Mesothelial cell of epicardium (in vitro differentiated cells): ENCODE measurements at regions not wholly inside any gene's neighbourhood (a gene's known extent, or its start where the extent isn't known, plus 50 kb on each side); places are given as distances from the start of the nearest gene placed in this dataset.
"Not testable (repeated sequence)": the region's sequence is repeated elsewhere in the genome, so short reads cannot be mapped to it uniquely, and the experiment has no call there.

ENCODE experiments used
- DNase-seq, 2 experiments: peaks; one replicate each; pipeline ENCODE4 v3.0.0; 2021; ENCODE audit warnings: low spot score in 2 of 2; ENCODE audit not compliant: unreplicated experiment in 2 of 2
- H3K27ac Mint-ChIP-seq: 2 replicates; pipeline ENCODE4 v1.8.0; 2021; ENCODE audit warnings: mixed read lengths
- H3K27me3 Mint-ChIP-seq: 2 replicates; pipeline ENCODE4 v1.8.0; 2021; ENCODE audit warnings: low read depth, mixed read lengths
- H3K36me3 Mint-ChIP-seq: 2 replicates; pipeline ENCODE4 v1.8.0; 2021; ENCODE audit warnings: mixed read lengths
- H3K4me1 Mint-ChIP-seq: 2 replicates; pipeline ENCODE4 v1.8.0; 2021; ENCODE audit warnings: mixed read lengths
- H3K4me3 Mint-ChIP-seq: 2 replicates; pipeline ENCODE4 v1.8.0; 2021; ENCODE audit warnings: mild to moderate bottlenecking, moderate library complexity, mixed read lengths
- H3K9me3 Mint-ChIP-seq: 2 replicates; pipeline ENCODE4 v1.8.0; 2021; ENCODE audit warnings: mixed read lengths
- CTCF ChIP-seq: fragments of 200-600 bp; sonication (generic); IDR thresholded peaks from one replicate; pipeline ENCODE4 v1.5.0; 2021; ENCODE audit warnings: antibody characterized with exemption; ENCODE audit not compliant: unreplicated experiment

- Mint-ChIP-seq H3K4me1 (peaks cover 5% of the 10 kb centered on the region), H3K4me3 (no peak overlapping the region), H3K9me3 (peaks cover 16% of the 10 kb centered on the region), H3K27me3 (no peaks in the 10 kb centered on the region), H3K36me3 (no peaks in the 10 kb centered on the region), H3K27ac (no peak overlapping the region)
- no peak for TF ChIP-seq CTCF
- no peak for DNase-seq
These were observed 165.5 kb upstream of the NFIA start for GRCh38 chr1:60916906-60917305.

GRCh38 chr1:60916199-60916598, 166.2 kb upstream of the NFIA start:
- Mint-ChIP-seq H3K27me3 (no peaks in the 10 kb centered on the region), H3K27ac (no peak overlapping the region), H3K36me3 (no peaks in the 10 kb centered on the region), H3K4me3 (no peak overlapping the region), H3K4me1 (peaks cover 5% of the 10 kb centered on the region), H3K9me3 (peaks cover 16% of the 10 kb centered on the region)
- no peak for TF ChIP-seq CTCF
- no peak for DNase-seq

- H3K36me3 Mint-ChIP-seq: no peaks in the 10 kb centered on the region
These were observed 166.9 kb upstream of the NFIA start for GRCh38 chr1:60915441-60915840.

GRCh38 chr1:60914982-60915381, 167.4 kb upstream of the NFIA start:
- Mint-ChIP-seq H3K27ac (no peak overlapping the region), H3K36me3 (no peaks in the 10 kb centered on the region), H3K27me3 (no peaks in the 10 kb centered on the region), H3K9me3 (peaks cover 16% of the 10 kb centered on the region), H3K4me1 (no peaks in the 10 kb centered on the region), H3K4me3 (no peak overlapping the region)
- no peak for DNase-seq
- TF ChIP-seq CTCF: no peak

More at GRCh38 chr1:60915441-60915840, 166.9 kb upstream of the NFIA start:
- DNase-seq: no peak
- peaks cover 16% of the 10 kb centered on the region for H3K9me3 Mint-ChIP-seq
- H3K27me3 Mint-ChIP-seq: no peaks in the 10 kb centered on the region
- H3K4me3 Mint-ChIP-seq: no peak overlapping the region
- no peaks in the 10 kb centered on the region for H3K4me1 Mint-ChIP-seq
- TF ChIP-seq CTCF: no peak
- no peak overlapping the region for H3K27ac Mint-ChIP-seq

- not testable (repeated sequence) for H3K4me1 Mint-ChIP-seq, H3K4me3 Mint-ChIP-seq, DNase-seq, H3K27me3 Mint-ChIP-seq, H3K36me3 Mint-ChIP-seq, H3K27ac Mint-ChIP-seq
- peaks cover 16% of the 10 kb centered on the region for H3K9me3 Mint-ChIP-seq
These were observed 168.7 kb upstream of the NFIA start for GRCh38 chr1:60913708-60914107.

GRCh38 chr1:60913039-60913438, 169.3 kb upstream of the NFIA start:
- no peak for DNase-seq
- H3K9me3 Mint-ChIP-seq: peaks cover 16% of the 10 kb centered on the region
- TF ChIP-seq CTCF: no peak
- no peak overlapping the region for H3K4me3 Mint-ChIP-seq
- H3K4me1 Mint-ChIP-seq: no peaks in the 10 kb centered on the region
- H3K27me3 Mint-ChIP-seq: no peaks in the 10 kb centered on the region
- H3K27ac Mint-ChIP-seq: no peak overlapping the region
- no peaks in the 10 kb centered on the region for H3K36me3 Mint-ChIP-seq
